ENCODE measurements at regions not wholly inside any gene's neighbourhood (a gene's known extent, or its start where the extent isn't known, plus 50 kb on each side); places are given as distances from the start of the nearest gene placed in this dataset.

- DNase-seq (ENCODE audit: low read depth in 2 of 2) = no peak
- Histone ChIP-seq H4K20me1 (ENCODE audit: control insufficient read depth, extremely low read depth, insufficient read depth, low read length) (no peaks in the 10 kb centered on the region), H3K9me3 (ENCODE audit: control insufficient read depth, insufficient read depth, low read depth, low read length) (no peaks in the 10 kb centered on the region), H3K27me3 (ENCODE audit: control insufficient read depth, insufficient read depth, low read length) (no peaks in the 10 kb centered on the region), H3K27ac (ENCODE audit: insufficient read depth, low read length) (no peak overlapping the region), H3K79me2 (ENCODE audit: control insufficient read depth, insufficient read depth, low read length) (no peaks in the 10 kb centered on the region), H3K4me3 (replicated peaks in 1 of 4; ENCODE audit: control extremely low read depth in 1 of 4, insufficient read depth in 1 of 4, low read depth in 3 of 4, low read length in 4 of 4) (no peak overlapping the region), H3K36me3 (ENCODE audit: control insufficient read depth, insufficient read depth, low read length) (no peaks in the 10 kb centered on the region), H2AFZ (ENCODE audit: low read length) (no peak overlapping the region), H3K9ac (ENCODE audit: insufficient read depth, low read length) (no peak overlapping the region), H3K4me1 (ENCODE audit: control insufficient read depth, extremely low read depth, insufficient read depth, low read length) (no peaks in the 10 kb centered on the region), H3K4me2 (ENCODE audit: extremely low read depth, insufficient read depth, low read length) (no peak overlapping the region)
- TF ChIP-seq, protein P1, sequence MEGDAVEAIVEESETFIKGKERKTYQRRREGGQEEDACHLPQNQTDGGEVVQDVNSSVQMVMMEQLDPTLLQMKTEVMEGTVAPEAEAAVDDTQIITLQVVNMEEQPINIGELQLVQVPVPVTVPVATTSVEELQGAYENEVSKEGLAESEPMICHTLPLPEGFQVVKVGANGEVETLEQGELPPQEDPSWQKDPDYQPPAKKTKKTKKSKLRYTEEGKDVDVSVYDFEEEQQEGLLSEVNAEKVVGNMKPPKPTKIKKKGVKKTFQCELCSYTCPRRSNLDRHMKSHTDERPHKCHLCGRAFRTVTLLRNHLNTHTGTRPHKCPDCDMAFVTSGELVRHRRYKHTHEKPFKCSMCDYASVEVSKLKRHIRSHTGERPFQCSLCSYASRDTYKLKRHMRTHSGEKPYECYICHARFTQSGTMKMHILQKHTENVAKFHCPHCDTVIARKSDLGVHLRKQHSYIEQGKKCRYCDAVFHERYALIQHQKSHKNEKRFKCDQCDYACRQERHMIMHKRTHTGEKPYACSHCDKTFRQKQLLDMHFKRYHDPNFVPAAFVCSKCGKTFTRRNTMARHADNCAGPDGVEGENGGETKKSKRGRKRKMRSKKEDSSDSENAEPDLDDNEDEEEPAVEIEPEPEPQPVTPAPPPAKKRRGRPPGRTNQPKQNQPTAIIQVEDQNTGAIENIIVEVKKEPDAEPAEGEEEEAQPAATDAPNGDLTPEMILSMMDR (conservative IDR thresholded peaks at IDR 0.05 in 1 of 2, IDR thresholded peaks at IDR 0.05 in 1 of 2; ENCODE audit: low read depth in 1 of 2, low read length in 2 of 2) = no peak
- no peak for TF ChIP-seq EZH2 (IDR thresholded peaks at IDR 0.05; ENCODE audit: low read length, missing control alignments)
Observed at GRCh38 chrX:69063486-69063885, 101.8 kb downstream of the PJA1 start.

GRCh38 chrX:69062493-69062892 lies 102.8 kb downstream of the PJA1 start:
- H3K36me3 ChIP-seq (ENCODE audit: control insufficient read depth, insufficient read depth, low read length) = no peaks in the 10 kb centered on the region
- DNase-seq (ENCODE audit: low read depth in 2 of 2) = peak in 1 of 2 donors; percentile 33
- no peak overlapping the region for H2AFZ ChIP-seq (ENCODE audit: low read length)
- H3K9me3 ChIP-seq (ENCODE audit: control insufficient read depth, insufficient read depth, low read depth, low read length) = no peaks in the 10 kb centered on the region
- H3K9ac ChIP-seq (ENCODE audit: insufficient read depth, low read length) = no peak overlapping the region
- TF ChIP-seq, protein P1 (conservative IDR thresholded peaks at IDR 0.05 in 1 of 2, IDR thresholded peaks at IDR 0.05 in 1 of 2; ENCODE audit: low read depth in 1 of 2, low read length in 2 of 2) = no peak
- TF ChIP-seq EZH2 (IDR thresholded peaks at IDR 0.05; ENCODE audit: low read length, missing control alignments) = no peak
- no peaks in the 10 kb centered on the region for H3K79me2 ChIP-seq (ENCODE audit: control insufficient read depth, insufficient read depth, low read length)
- H4K20me1 ChIP-seq (ENCODE audit: control insufficient read depth, extremely low read depth, insufficient read depth, low read length) = no peaks in the 10 kb centered on the region
- H3K4me1 ChIP-seq (ENCODE audit: control insufficient read depth, extremely low read depth, insufficient read depth, low read length) = no peaks in the 10 kb centered on the region
- H3K4me2 ChIP-seq (ENCODE audit: extremely low read depth, insufficient read depth, low read length) = no peak overlapping the region
- no peak overlapping the region for H3K4me3 ChIP-seq (replicated peaks in 1 of 4; ENCODE audit: control extremely low read depth in 1 of 4, insufficient read depth in 1 of 4, low read depth in 3 of 4, low read length in 4 of 4)
- no peak overlapping the region for H3K27ac ChIP-seq (ENCODE audit: insufficient read depth, low read length)
- no peaks in the 10 kb centered on the region for H3K27me3 ChIP-seq (ENCODE audit: control insufficient read depth, insufficient read depth, low read length)

- H3K4me1 ChIP-seq (ENCODE audit: control insufficient read depth, extremely low read depth, insufficient read depth, low read length) = no peaks in the 10 kb centered on the region
- H4K20me1 ChIP-seq (ENCODE audit: control insufficient read depth, extremely low read depth, insufficient read depth, low read length) = no peaks in the 10 kb centered on the region
- no peak overlapping the region for H3K4me3 ChIP-seq (replicated peaks in 1 of 4; ENCODE audit: control extremely low read depth in 1 of 4, insufficient read depth in 1 of 4, low read depth in 3 of 4, low read length in 4 of 4)
- H3K4me2 ChIP-seq (ENCODE audit: extremely low read depth, insufficient read depth, low read length) = no peak overlapping the region
- no peaks in the 10 kb centered on the region for H3K79me2 ChIP-seq (ENCODE audit: control insufficient read depth, insufficient read depth, low read length)
- TF ChIP-seq, protein P1 (conservative IDR thresholded peaks at IDR 0.05 in 1 of 2, IDR thresholded peaks at IDR 0.05 in 1 of 2; ENCODE audit: low read depth in 1 of 2, low read length in 2 of 2) = peak; percentile 32 to 51
- no peak for TF ChIP-seq EZH2 (IDR thresholded peaks at IDR 0.05; ENCODE audit: low read length, missing control alignments)
- peak; percentile 23 to 58 for DNase-seq (ENCODE audit: low read depth in 2 of 2)
- no peaks in the 10 kb centered on the region for H3K36me3 ChIP-seq (ENCODE audit: control insufficient read depth, insufficient read depth, low read length)
- H2AFZ ChIP-seq (ENCODE audit: low read length) = no peak overlapping the region
- H3K27ac ChIP-seq (ENCODE audit: insufficient read depth, low read length) = no peak overlapping the region
- H3K9me3 ChIP-seq (ENCODE audit: control insufficient read depth, insufficient read depth, low read depth, low read length) = no peaks in the 10 kb centered on the region
- no peak overlapping the region for H3K9ac ChIP-seq (ENCODE audit: insufficient read depth, low read length)
- no peaks in the 10 kb centered on the region for H3K27me3 ChIP-seq (ENCODE audit: control insufficient read depth, insufficient read depth, low read length)
Observed at GRCh38 chrX:69060631-69061408, 104.4 kb downstream of the PJA1 start.
